ENCODE measurements at regions not wholly inside any gene's neighbourhood (a gene's known extent, or its start where the extent isn't known, plus 50 kb on each side); places are given as distances from the start of the nearest gene placed in this dataset.

DNA sequence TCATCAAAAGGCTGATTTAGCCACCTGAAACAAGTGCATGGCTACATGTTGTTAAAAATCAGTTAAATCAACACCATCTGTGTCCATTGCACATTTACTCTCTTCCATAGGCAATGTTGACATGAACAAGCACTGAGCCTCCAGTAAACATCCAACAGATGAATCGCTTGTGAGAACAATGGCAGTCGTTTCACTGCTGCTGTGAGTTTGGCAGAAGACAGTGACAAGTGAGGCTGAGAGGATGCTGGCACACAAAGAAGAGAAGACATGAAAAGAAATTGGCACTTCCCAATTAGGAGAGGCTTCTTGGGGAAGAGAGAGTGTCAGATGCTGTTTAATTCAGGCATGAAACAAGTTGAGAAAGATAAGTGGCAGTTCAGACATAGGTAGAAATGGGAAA is 227.4 kb upstream of the STT3B start:
- H3K4me3 ChIP-seq (ENCODE audit: low read depth, low read length): no peak overlapping the region
- in situ Hi-C loops (cut with HindIII; ENCODE audit: low sequenced_read_pairs): no loop called here
- TF ChIP-seq, protein P1, sequence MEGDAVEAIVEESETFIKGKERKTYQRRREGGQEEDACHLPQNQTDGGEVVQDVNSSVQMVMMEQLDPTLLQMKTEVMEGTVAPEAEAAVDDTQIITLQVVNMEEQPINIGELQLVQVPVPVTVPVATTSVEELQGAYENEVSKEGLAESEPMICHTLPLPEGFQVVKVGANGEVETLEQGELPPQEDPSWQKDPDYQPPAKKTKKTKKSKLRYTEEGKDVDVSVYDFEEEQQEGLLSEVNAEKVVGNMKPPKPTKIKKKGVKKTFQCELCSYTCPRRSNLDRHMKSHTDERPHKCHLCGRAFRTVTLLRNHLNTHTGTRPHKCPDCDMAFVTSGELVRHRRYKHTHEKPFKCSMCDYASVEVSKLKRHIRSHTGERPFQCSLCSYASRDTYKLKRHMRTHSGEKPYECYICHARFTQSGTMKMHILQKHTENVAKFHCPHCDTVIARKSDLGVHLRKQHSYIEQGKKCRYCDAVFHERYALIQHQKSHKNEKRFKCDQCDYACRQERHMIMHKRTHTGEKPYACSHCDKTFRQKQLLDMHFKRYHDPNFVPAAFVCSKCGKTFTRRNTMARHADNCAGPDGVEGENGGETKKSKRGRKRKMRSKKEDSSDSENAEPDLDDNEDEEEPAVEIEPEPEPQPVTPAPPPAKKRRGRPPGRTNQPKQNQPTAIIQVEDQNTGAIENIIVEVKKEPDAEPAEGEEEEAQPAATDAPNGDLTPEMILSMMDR (IDR thresholded peaks at IDR 0.05; ENCODE audit: low read depth, low read length, missing control alignments): no peak
- no peak for DNase-seq (ENCODE audit: low read depth)

DNA sequence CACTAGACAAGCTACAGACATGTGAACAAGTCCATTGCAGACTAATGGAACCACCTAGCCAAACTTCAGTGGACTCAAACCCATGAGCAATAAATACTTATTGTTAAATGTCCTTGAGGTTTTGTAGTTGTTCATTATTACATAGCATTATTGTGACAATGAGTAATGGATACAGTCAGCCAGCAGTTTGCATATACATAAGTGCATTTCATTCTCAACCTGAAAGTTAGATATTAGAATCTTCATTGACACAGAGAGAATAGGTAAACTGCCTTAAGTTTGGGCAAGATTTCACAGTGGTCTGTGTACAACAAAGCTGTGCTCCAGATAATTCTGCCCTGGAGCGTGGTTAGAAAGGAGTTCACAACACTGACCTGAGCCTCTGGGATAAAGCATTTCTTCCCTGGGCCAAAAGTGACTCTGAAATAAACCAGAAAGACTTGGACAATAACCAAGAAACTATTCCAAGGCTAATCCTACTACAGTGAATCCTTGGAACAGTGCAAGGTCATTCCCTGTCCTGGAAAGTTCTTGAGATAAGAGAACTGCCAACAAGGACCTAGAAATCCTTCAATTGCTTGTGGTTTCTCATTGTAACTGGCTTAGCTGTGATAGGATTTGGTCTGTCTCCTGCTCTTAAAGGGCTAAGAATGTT is 225.5 kb upstream of the STT3B start:
- H3K4me3 ChIP-seq (ENCODE audit: low read depth, low read length): no peak overlapping the region
- in situ Hi-C loops (cut with HindIII; ENCODE audit: low sequenced_read_pairs): no loop called here
- peak; percentile 5 for DNase-seq (ENCODE audit: low read depth)
- TF ChIP-seq, protein P1 (IDR thresholded peaks at IDR 0.05; ENCODE audit: low read depth, low read length, missing control alignments): no peak

DNA sequence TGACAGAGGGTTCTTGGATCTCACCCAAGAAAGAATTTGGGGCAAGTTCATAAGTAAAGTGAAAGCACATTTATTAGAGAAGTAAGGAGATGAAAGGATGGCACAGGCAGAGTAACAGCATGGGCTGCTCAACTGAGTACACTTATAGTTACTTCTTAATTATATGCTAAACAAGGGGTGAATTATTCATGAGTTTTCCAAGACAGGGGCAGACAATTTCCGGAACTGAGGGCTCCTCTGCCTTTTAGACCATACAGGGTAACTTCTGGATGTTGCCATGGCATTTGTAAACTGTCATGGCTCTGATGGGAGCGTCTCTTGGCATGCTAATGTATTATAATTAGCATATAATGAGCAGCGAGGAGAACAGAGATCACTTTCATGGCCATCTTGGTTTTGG is 221.2 kb upstream of the STT3B start:
- in situ Hi-C loops (cut with HindIII; ENCODE audit: low sequenced_read_pairs): no loop called here

DNA sequence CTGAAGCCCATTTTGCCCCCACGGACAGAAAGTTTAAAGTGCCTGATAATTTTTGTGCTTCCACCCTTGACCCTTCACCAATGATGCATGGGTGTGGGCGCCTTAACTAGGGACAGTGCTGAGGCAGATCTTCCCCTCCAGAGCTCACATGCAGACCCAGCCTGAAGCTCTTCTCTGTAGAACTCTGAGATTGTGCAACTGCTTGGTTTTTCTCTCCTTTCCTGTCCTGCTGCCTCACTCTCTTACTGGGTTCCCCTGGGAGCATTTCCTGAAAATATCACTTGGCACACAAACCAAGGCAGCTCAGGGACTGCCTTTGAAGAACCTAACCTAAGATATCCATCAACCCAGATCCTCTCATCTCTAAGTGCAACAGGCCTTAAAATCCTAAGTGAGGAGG is 220.3 kb upstream of the STT3B start:
- in situ Hi-C loops (cut with HindIII; ENCODE audit: low sequenced_read_pairs): no loop called here
- TF ChIP-seq, protein P1 (IDR thresholded peaks at IDR 0.05; ENCODE audit: low read depth, low read length, missing control alignments): no peak
- H3K4me3 ChIP-seq (ENCODE audit: low read depth, low read length): no peak overlapping the region
- no peak for DNase-seq (ENCODE audit: low read depth)

More for the DNA sequence above, 221.2 kb upstream of the STT3B start:
- no peak overlapping the region for H3K4me3 ChIP-seq (ENCODE audit: low read depth, low read length)
- TF ChIP-seq, protein P1 (IDR thresholded peaks at IDR 0.05; ENCODE audit: low read depth, low read length, missing control alignments): no peak
- DNase-seq (ENCODE audit: low read depth): no peak

DNA sequence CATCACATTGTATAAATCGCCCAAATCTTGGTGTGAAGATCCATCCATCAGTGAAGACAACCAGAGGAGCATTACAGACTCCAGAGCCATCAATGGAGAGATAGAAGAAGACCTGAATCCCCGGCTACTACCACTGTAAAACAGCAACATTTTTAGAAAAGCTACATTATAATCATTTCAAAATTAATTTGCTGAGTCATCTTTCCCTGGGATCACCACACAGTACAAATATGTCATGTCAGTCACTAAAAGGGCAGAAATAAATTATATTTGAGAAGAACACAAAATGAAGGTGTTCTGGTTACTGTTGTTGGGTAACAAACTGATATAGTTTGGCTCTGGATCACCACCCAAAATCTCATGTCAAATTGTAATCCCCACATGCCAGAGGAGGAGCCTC is 218.5 kb upstream of the STT3B start:
- DNase-seq (ENCODE audit: low read depth): no peak
- TF ChIP-seq, protein P1 (IDR thresholded peaks at IDR 0.05; ENCODE audit: low read depth, low read length, missing control alignments): no peak
- no peak overlapping the region for H3K4me3 ChIP-seq (ENCODE audit: low read depth, low read length)
- in situ Hi-C loops (cut with HindIII; ENCODE audit: low sequenced_read_pairs): no loop called here

DNA sequence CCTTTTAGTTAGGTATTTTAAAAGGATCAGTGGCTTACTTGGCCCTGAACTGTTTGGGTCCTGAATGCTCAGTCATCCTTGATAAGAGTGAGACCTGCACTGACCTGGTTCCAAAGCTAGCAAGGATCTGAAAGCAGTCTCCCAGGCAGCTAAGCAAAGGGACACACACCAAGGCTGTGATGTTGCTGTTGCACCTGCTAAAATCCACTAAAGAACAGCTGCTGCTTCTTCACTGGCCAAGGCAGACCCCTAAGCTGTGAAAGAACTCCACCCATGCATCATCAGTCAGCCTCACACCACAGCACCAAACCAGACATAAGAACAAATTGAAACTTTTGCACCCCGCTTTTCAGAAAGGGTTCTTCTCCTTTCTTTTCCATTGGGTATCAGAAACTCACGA is 213.4 kb upstream of the STT3B start:
- H3K4me3 ChIP-seq (ENCODE audit: low read depth, low read length): no peak overlapping the region
- no peak for DNase-seq (ENCODE audit: low read depth)
- TF ChIP-seq, protein P1 (IDR thresholded peaks at IDR 0.05; ENCODE audit: low read depth, low read length, missing control alignments): no peak
- in situ Hi-C loops (cut with HindIII; ENCODE audit: low sequenced_read_pairs): no loop called here

Data from astrocyte of the cerebellum (primary cell).